OCI-LY3 (cell line): ENCODE measurements at regions not wholly inside any gene's neighbourhood (a gene's known extent, or its start where the extent isn't known, plus 50 kb on each side); places are given as distances from the start of the nearest gene placed in this dataset.

Source experiments
- CTCF ChIP-seq: fragments of 200-600, 300-600 bp; sonication (generic); IDR thresholded peaks from 2 replicates; pipeline ENCODE4 v1.5.1; 2014; ENCODE audit warnings: antibody characterized with exemption, low read length, low read depth
- EZH2phosphoT487 ChIP-seq: fragments of 200-600 bp; shearing (Covaris generic); IDR thresholded peaks from 2 replicates; pipeline ENCODE4 v1.6.1; 2018; ENCODE audit warnings: antibody characterized with exemption, mixed run types, low read depth

- TF ChIP-seq CTCF (no peak), EZH2phosphoT487 (no peak)
Measured at GRCh38 chr1:113190078-113190477, 117.1 kb downstream of the LRIG2 start.
